ENCODE measurements at regions not wholly inside any gene's neighbourhood (a gene's known extent, or its start where the extent isn't known, plus 50 kb on each side); places are given as distances from the start of the nearest gene placed in this dataset.

- TF ChIP-seq Cebpa-rat (IDR thresholded peaks at IDR 0.05), result no peak
- peaks cover 0 to 49% (median 6%) of the 10 kb centered on the region in 10 experiments; a peak in 12 of 20 replicates for H3K4me1 ChIP-seq
Observed at GRCh38 chr4:138964716-138965426, 50.7 kb upstream of the NOCT start.

GRCh38 chr4:138963412-138963811 lies 52.2 kb upstream of the NOCT start:
- no peak overlapping the region for H3K9ac ChIP-seq

More at GRCh38 chr4:138964716-138965426, 50.7 kb upstream of the NOCT start:
- Histone ChIP-seq H3K4me2 (no peak overlapping the region), H3K9ac (no peak overlapping the region), H3K9me3 (replicated peaks in 1 of 11) (peaks cover 0 to 4% (median 0%) of the 10 kb centered on the region in 11 experiments; a peak in 1 of 22 replicates), H3K27ac (no peak overlapping the region), H3K27me3 (no peaks in the 10 kb centered on the region), H4K20me1 (no peaks in the 10 kb centered on the region), H3K4me3 (no peak overlapping the region), H3K36me3 (no peaks in the 10 kb centered on the region)

GRCh38 chr4:138961664-138962063 lies 53.9 kb upstream of the NOCT start:
- no peak for TF ChIP-seq Cebpa-rat (IDR thresholded peaks at IDR 0.05)
- Histone ChIP-seq H3K4me2 (peak overlapping the region in 1 of 11 experiments; percentile 82; a peak in 1 of 22 replicates), H3K9ac (no peak overlapping the region), H3K4me3 (no peak overlapping the region), H4K20me1 (no peaks in the 10 kb centered on the region), H3K27ac (peak overlapping the region in 4 of 11 experiments; percentile 8 to 83 (median 47); a peak in 5 of 22 replicates), H3K36me3 (no peaks in the 10 kb centered on the region), H3K4me1 (peaks cover 11 to 57% (median 34%) of the 10 kb centered on the region in 10 experiments), H3K9me3 (replicated peaks in 1 of 11) (peaks cover 0 to 15% (median 0%) of the 10 kb centered on the region in 11 experiments; a peak in 3 of 22 replicates), H3K27me3 (no peaks in the 10 kb centered on the region)

More at GRCh38 chr4:138963412-138963811, 52.2 kb upstream of the NOCT start:
- Histone ChIP-seq H3K4me2 (no peak overlapping the region), H4K20me1 (no peaks in the 10 kb centered on the region), H3K36me3 (no peaks in the 10 kb centered on the region), H3K27me3 (no peaks in the 10 kb centered on the region), H3K27ac (no peak overlapping the region), H3K4me3 (no peak overlapping the region), H3K4me1 (peaks cover 8 to 56% (median 21%) of the 10 kb centered on the region in 10 experiments), H3K9me3 (replicated peaks in 1 of 11) (peaks cover 0 to 15% (median 0%) of the 10 kb centered on the region in 11 experiments; a peak in 3 of 22 replicates)
- no peak for TF ChIP-seq Cebpa-rat (IDR thresholded peaks at IDR 0.05)

- Histone ChIP-seq H3K9me3 (replicated peaks in 1 of 11) (peaks cover 0 to 15% (median 0%) of the 10 kb centered on the region in 11 experiments; a peak in 3 of 22 replicates), H3K4me2 (peak overlapping the region in 2 of 11 experiments; percentile 36 to 82; a peak in 3 of 22 replicates), H3K27ac (peak overlapping the region in 6 of 11 experiments; percentile 10 to 89 (median 82); a peak in 8 of 22 replicates), H3K4me3 (no peak overlapping the region), H4K20me1 (no peaks in the 10 kb centered on the region), H3K9ac (no peak overlapping the region), H3K36me3 (no peaks in the 10 kb centered on the region), H3K4me1 (peaks cover 11 to 63% (median 34%) of the 10 kb centered on the region in 10 experiments), H3K27me3 (no peaks in the 10 kb centered on the region)
- no peak for TF ChIP-seq Cebpa-rat (IDR thresholded peaks at IDR 0.05)
Observed at GRCh38 chr4:138961129-138961528, 54.5 kb upstream of the NOCT start.

GRCh38 chr4:138960175-138960710 lies 55.3 kb upstream of the NOCT start:
- no peak for TF ChIP-seq Cebpa-rat (IDR thresholded peaks at IDR 0.05)
- no peaks in the 10 kb centered on the region for H3K36me3 ChIP-seq
- no peak overlapping the region for H3K4me3 ChIP-seq
- peak overlapping the region in 5 of 11 experiments; percentile 78 to 92 (median 85); a peak in 9 of 22 replicates for H3K4me2 ChIP-seq
- H3K9me3 ChIP-seq (replicated peaks in 1 of 11), result peaks cover 0 to 15% (median 0%) of the 10 kb centered on the region in 11 experiments; a peak in 3 of 22 replicates
- no peaks in the 10 kb centered on the region for H3K27me3 ChIP-seq
- H3K4me1 ChIP-seq, result peaks cover 11 to 65% (median 34%) of the 10 kb centered on the region in 10 experiments
- no peaks in the 10 kb centered on the region for H4K20me1 ChIP-seq
- H3K27ac ChIP-seq, result peak overlapping the region in 8 of 11 experiments; percentile 62 to 89 (median 82); a peak in 12 of 22 replicates
- no peak overlapping the region for H3K9ac ChIP-seq

- Histone ChIP-seq H3K4me2 (peak overlapping the region; percentile 69 to 92 (median 82); a peak in 21 of 22 replicates), H3K9ac (peak overlapping the region in 6 of 11 experiments; percentile 51 to 72 (median 65); a peak in 11 of 22 replicates), H3K4me1 (peaks cover 11 to 74% (median 38%) of the 10 kb centered on the region in 10 experiments), H4K20me1 (no peaks in the 10 kb centered on the region), H3K36me3 (no peaks in the 10 kb centered on the region), H3K9me3 (replicated peaks in 1 of 11) (peaks cover 0 to 15% (median 0%) of the 10 kb centered on the region in 11 experiments; a peak in 3 of 22 replicates), H3K27me3 (no peaks in the 10 kb centered on the region), H3K27ac (peak overlapping the region; percentile 10 to 89 (median 80); a peak in 20 of 22 replicates), H3K4me3 (peak overlapping the region in 3 of 10 experiments; percentile 9 to 42 (median 40); a peak in 2 of 20 replicates)
- TF ChIP-seq Cebpa-rat (IDR thresholded peaks at IDR 0.05), result no peak
Observed at GRCh38 chr4:138959097-138959815, 56.3 kb upstream of the NOCT start.

- Histone ChIP-seq H3K4me3 (peak overlapping the region in 6 of 10 experiments; percentile 9 to 45 (median 38); a peak in 10 of 20 replicates), H3K4me1 (peaks cover 11 to 82% (median 45%) of the 10 kb centered on the region in 10 experiments), H3K4me2 (peak overlapping the region; percentile 69 to 92 (median 82)), H3K36me3 (no peaks in the 10 kb centered on the region), H3K27ac (peak overlapping the region; percentile 24 to 89 (median 80); a peak in 21 of 22 replicates), H3K9me3 (replicated peaks in 1 of 11) (peaks cover 0 to 15% (median 0%) of the 10 kb centered on the region in 11 experiments; a peak in 3 of 22 replicates), H3K9ac (peak overlapping the region in 8 of 11 experiments; percentile 27 to 72 (median 57); a peak in 11 of 22 replicates), H3K27me3 (no peaks in the 10 kb centered on the region), H4K20me1 (no peaks in the 10 kb centered on the region)
- TF ChIP-seq Cebpa-rat (IDR thresholded peaks at IDR 0.05), result peak in 9 of 11 experiments; percentile 34 to 87 (median 78); a peak in 14 of 22 replicates
Observed at GRCh38 chr4:138958519-138958918, 57.1 kb upstream of the NOCT start.

- Histone ChIP-seq H3K4me1 (peaks cover 11 to 89% (median 48%) of the 10 kb centered on the region in 10 experiments), H3K4me2 (peak overlapping the region in 8 of 11 experiments; percentile 71 to 92 (median 82); a peak in 11 of 22 replicates), H3K4me3 (no peak overlapping the region), H3K36me3 (no peaks in the 10 kb centered on the region), H3K27me3 (no peaks in the 10 kb centered on the region), H4K20me1 (no peaks in the 10 kb centered on the region), H3K9me3 (replicated peaks in 1 of 11) (peaks cover 0 to 15% (median 0%) of the 10 kb centered on the region in 11 experiments; a peak in 3 of 22 replicates), H3K9ac (no peak overlapping the region; a peak in 2 of 22 replicates), H3K27ac (peak overlapping the region in 8 of 11 experiments; percentile 20 to 89 (median 82); a peak in 14 of 22 replicates)
- TF ChIP-seq Cebpa-rat (IDR thresholded peaks at IDR 0.05), result no peak
Observed at GRCh38 chr4:138957302-138957701, 58.3 kb upstream of the NOCT start.
